ENCODE measurements at regions not wholly inside any gene's neighbourhood (a gene's known extent, or its start where the extent isn't known, plus 50 kb on each side); places are given as distances from the start of the nearest gene placed in this dataset.

DNA sequence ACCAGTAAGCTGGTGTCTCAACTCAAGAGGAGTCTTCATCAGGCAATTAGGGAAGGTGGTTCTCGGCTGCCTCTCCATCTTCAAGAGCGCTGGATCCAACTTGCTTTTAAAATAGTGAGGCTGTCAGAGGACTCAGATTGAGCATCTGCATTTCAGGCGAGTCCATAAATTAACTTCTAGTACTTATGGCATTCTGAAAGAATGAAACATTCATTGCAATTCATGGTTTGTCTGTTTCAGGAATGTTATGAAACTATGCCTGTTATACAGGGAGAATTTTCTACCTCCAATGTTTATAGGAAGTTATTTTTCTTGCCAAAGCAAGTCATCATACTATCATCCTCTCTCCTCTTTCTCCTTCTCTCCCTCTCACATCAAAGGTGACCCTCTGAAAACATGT is 883.2 kb downstream of the SLC4A3 start:
- Histone ChIP-seq H3K4me2 (no peak overlapping the region), H4K20me1 (no peaks in the 10 kb centered on the region), H3K9me3 (replicated peaks in 1 of 11) (no peaks in the 10 kb centered on the region), H3K27ac (no peak overlapping the region), H3K4me3 (no peak overlapping the region), H3K9ac (no peak overlapping the region), H3K27me3 (no peaks in the 10 kb centered on the region), H3K4me1 (no peaks in the 10 kb centered on the region), H3K36me3 (no peaks in the 10 kb centered on the region)
- no peak for TF ChIP-seq Cebpa-rat (IDR thresholded peaks at IDR 0.05)

DNA sequence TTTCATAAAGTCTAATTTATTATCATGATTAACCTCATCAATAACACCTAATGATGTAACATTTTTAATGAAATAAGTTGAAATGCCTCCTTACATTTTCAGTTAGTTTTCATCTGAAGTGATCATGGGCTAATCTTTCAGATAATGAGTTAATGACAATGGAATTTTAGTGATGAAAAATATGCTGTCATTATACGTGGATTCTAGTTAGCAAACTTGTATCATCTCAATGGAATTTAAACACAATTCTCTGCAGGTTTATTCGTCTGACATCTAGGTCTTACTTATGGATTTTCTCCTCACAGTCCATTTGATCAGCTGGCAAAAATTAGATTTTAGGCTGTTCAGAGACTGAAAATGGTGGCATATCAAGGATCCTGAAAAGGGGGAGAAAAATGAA is 885.0 kb downstream of the SLC4A3 start:
- TF ChIP-seq Cebpa-rat (IDR thresholded peaks at IDR 0.05) = no peak
- H3K27ac ChIP-seq = no peak overlapping the region
- no peaks in the 10 kb centered on the region for H3K27me3 ChIP-seq
- H3K4me2 ChIP-seq = no peak overlapping the region
- no peaks in the 10 kb centered on the region for H4K20me1 ChIP-seq
- H3K4me3 ChIP-seq = no peak overlapping the region
- H3K36me3 ChIP-seq = no peaks in the 10 kb centered on the region
- no peaks in the 10 kb centered on the region for H3K4me1 ChIP-seq
- no peaks in the 10 kb centered on the region for H3K9me3 ChIP-seq (replicated peaks in 1 of 11)
- no peak overlapping the region for H3K9ac ChIP-seq

DNA sequence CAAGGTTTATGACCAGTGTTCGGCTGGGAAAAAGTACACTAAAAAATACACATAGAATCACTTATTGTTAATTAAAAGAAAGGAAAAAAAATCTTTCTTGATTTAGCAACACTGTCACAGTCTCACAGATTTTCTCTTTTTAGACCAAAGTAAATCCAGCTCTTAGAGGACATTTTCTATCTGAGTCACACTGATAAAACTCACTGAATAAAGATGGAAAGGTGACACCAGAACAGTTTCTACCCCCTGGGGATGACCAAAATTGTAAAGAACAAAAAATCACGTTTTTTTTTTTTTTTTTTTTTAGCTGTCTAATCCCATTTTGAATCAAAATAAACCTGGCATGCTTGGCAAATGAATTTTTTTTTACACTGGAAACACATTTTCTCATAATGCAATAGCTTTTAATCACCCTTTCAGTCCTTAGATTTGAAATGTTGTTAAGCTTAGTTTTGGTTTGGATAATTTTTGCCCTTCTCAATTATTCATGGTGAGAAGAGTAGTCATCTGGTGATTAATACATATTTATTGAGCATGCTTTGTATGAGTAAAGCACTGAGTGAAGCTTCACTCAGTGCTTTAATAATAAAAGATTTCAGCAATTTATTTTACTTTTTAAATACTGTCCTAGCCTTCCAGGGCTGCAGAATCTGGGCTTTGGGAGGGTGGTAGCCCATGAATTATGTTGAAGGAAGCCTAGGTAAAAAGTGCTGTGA is 886.3 kb downstream of the SLC4A3 start:
- Histone ChIP-seq H3K27me3 (no peaks in the 10 kb centered on the region), H3K9ac (no peak overlapping the region), H3K4me3 (no peak overlapping the region), H4K20me1 (no peaks in the 10 kb centered on the region), H3K4me2 (no peak overlapping the region), H3K4me1 (no peaks in the 10 kb centered on the region), H3K9me3 (replicated peaks in 1 of 11) (no peaks in the 10 kb centered on the region), H3K27ac (no peak overlapping the region), H3K36me3 (no peaks in the 10 kb centered on the region)
- no peak for TF ChIP-seq Cebpa-rat (IDR thresholded peaks at IDR 0.05)

DNA sequence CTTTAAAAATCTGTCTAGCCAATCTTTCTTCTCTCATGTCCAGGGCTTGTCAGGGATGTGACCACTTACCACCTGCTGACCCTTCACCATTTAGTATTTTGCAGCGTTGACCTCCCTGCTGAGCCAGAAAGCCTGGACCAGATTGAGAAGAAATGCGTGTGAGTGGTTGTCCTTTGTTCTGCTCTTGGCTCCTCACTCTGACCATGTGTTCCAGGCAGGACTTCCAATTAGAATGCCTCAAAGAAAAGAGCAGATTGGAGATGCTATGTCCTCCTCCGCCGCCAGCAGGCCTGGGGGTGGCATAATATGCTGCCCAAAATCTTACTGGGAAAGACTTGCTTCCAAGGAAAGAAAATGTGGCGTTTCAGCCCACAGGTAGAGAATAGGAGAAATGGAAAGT is 894.1 kb downstream of the SLC4A3 start:
- Histone ChIP-seq H4K20me1 (no peaks in the 10 kb centered on the region), H3K4me3 (no peak overlapping the region), H3K27me3 (no peaks in the 10 kb centered on the region), H3K9me3 (replicated peaks in 1 of 11) (no peaks in the 10 kb centered on the region), H3K4me1 (no peaks in the 10 kb centered on the region), H3K4me2 (no peak overlapping the region), H3K9ac (no peak overlapping the region), H3K36me3 (no peaks in the 10 kb centered on the region), H3K27ac (no peak overlapping the region)
- TF ChIP-seq Cebpa-rat (IDR thresholded peaks at IDR 0.05) = no peak

DNA sequence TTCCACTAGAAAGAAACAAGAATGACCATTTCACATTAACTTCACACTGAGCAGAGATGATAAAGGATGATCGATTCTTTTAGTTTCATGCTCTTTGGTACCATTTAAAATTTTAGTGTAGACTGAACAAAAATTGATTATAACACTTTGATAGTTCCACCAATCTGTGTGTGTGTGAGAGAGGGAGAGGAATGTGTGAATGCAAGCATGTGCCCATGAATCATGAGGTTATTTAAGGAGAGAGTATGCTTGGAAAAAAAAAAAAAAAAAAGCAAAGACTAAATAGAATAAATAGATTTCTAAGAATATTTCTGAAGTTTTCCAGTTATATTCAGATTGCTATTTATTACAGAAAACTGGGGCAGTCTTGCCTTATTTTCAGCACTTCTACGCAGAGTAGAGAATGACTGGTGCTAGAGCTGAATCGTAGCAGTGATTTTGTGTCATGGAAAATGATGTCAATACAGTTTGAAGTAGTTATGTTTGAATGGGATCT is 900.8 kb downstream of the SLC4A3 start:
- peaks cover 0 to 7% (median 0%) of the 10 kb centered on the region in 11 experiments; a peak in 2 of 22 replicates for H3K9me3 ChIP-seq (replicated peaks in 1 of 11)
- TF ChIP-seq Cebpa-rat (IDR thresholded peaks at IDR 0.05) = no peak
- no peak overlapping the region for H3K4me2 ChIP-seq
- H4K20me1 ChIP-seq = no peaks in the 10 kb centered on the region
- no peaks in the 10 kb centered on the region for H3K27me3 ChIP-seq
- H3K4me3 ChIP-seq = no peak overlapping the region
- H3K4me1 ChIP-seq = no peaks in the 10 kb centered on the region
- H3K36me3 ChIP-seq = no peaks in the 10 kb centered on the region
- no peak overlapping the region for H3K27ac ChIP-seq
- H3K9ac ChIP-seq = no peak overlapping the region

DNA sequence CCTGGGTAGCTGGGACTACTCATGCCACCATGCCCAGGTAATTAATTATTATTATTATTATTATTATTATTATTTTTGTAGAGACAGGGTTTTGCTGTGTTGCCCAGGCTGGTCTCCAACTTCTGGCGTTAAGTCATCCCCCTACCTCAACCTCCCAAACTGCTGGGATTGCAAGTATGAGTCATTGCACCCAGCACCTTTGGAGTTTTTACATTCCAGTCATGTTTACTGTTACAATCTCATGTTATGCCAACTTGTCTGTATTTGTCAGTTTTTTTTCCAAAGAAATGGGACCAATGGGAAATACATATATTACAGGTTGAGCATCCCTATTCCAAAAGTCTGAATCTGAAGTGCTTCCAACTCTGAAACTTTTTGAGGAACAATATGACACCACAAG is 903.8 kb downstream of the SLC4A3 start:
- Histone ChIP-seq H3K4me1 (no peaks in the 10 kb centered on the region), H3K27ac (no peak overlapping the region), H4K20me1 (no peaks in the 10 kb centered on the region), H3K36me3 (no peaks in the 10 kb centered on the region), H3K9me3 (replicated peaks in 1 of 11) (peaks cover 11 to 21% (median 16%) of the 10 kb centered on the region in 11 experiments), H3K4me2 (no peak overlapping the region), H3K4me3 (no peak overlapping the region), H3K9ac (no peak overlapping the region), H3K27me3 (no peaks in the 10 kb centered on the region)
- TF ChIP-seq Cebpa-rat (IDR thresholded peaks at IDR 0.05) = no peak

DNA sequence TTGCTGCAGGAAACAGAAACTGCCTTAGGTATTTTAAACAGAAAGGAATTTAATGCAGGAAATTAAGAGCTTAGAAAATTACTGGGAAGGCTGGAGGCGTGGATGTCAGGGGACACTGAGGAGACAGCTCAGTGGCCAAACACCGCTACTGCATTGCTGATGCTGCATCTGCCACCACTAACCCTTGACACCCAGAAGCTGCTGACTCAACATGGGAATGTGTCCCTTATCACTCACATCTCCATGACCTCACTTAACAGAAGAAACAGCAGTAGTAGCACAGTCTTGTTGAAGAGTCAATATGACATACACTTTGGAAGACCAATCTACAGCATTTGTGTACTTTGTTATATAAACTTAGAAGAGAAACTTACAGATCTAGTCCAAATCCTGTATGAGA is 906.1 kb downstream of the SLC4A3 start:
- Histone ChIP-seq H4K20me1 (no peaks in the 10 kb centered on the region), H3K9ac (no peak overlapping the region), H3K9me3 (replicated peaks in 1 of 11) (peaks cover 11 to 21% (median 16%) of the 10 kb centered on the region in 11 experiments), H3K4me3 (no peak overlapping the region), H3K27me3 (no peaks in the 10 kb centered on the region), H3K27ac (no peak overlapping the region), H3K36me3 (no peaks in the 10 kb centered on the region), H3K4me1 (no peaks in the 10 kb centered on the region), H3K4me2 (no peak overlapping the region)
- no peak for TF ChIP-seq Cebpa-rat (IDR thresholded peaks at IDR 0.05)

DNA sequence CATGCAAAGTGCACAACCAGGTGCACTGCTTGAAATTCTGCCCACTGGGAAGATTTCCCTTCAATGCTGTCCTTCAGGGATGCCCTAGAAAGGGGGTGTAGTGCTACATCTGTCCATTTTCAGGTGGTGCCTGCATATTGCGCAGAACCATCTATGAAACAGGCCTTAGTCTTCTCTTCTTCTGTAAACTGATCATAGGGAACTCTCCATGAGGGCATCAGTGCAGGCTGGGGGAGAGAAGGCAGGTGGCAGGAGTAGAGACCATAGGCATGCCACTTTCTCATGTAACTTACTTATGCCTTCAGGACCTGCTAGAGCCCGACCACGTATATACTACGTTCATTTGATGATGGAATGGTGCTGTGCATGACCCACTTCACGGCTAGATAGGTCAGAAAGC is 912.1 kb downstream of the SLC4A3 start:
- Histone ChIP-seq H3K4me3 (no peak overlapping the region), H3K4me2 (no peak overlapping the region), H3K27me3 (no peaks in the 10 kb centered on the region), H3K9ac (no peak overlapping the region), H3K36me3 (no peaks in the 10 kb centered on the region), H3K9me3 (replicated peaks in 1 of 11) (peaks cover 7 to 19% (median 10%) of the 10 kb centered on the region in 11 experiments), H3K4me1 (no peaks in the 10 kb centered on the region), H3K27ac (no peak overlapping the region), H4K20me1 (no peaks in the 10 kb centered on the region)
- no peak for TF ChIP-seq Cebpa-rat (IDR thresholded peaks at IDR 0.05)

DNA sequence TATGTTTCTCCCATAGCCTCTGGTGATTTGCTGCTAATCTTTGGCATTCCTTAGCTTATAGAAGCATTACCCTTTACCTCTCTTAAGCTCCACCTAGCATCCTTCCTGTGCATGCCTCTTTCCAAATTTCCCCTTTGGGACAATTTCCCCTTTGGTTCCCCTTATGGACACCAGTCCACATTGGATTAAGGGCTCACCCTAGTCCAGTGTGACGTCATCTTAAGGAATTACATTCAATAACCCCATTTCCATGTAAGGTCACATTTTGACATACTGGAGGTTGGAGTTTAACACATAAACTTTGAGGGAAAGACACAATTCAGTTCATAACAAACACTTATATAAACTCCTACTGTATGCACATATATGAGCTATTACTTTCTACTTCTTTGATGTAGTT is 916.6 kb downstream of the SLC4A3 start:
- Histone ChIP-seq H4K20me1 (no peaks in the 10 kb centered on the region), H3K4me3 (no peak overlapping the region), H3K9ac (no peak overlapping the region), H3K4me2 (no peak overlapping the region), H3K4me1 (no peaks in the 10 kb centered on the region), H3K27me3 (no peaks in the 10 kb centered on the region), H3K27ac (no peak overlapping the region), H3K9me3 (replicated peaks in 1 of 11) (peaks cover 0 to 9% (median 0%) of the 10 kb centered on the region in 11 experiments; a peak in 3 of 22 replicates), H3K36me3 (no peaks in the 10 kb centered on the region)
- no peak for TF ChIP-seq Cebpa-rat (IDR thresholded peaks at IDR 0.05)

DNA sequence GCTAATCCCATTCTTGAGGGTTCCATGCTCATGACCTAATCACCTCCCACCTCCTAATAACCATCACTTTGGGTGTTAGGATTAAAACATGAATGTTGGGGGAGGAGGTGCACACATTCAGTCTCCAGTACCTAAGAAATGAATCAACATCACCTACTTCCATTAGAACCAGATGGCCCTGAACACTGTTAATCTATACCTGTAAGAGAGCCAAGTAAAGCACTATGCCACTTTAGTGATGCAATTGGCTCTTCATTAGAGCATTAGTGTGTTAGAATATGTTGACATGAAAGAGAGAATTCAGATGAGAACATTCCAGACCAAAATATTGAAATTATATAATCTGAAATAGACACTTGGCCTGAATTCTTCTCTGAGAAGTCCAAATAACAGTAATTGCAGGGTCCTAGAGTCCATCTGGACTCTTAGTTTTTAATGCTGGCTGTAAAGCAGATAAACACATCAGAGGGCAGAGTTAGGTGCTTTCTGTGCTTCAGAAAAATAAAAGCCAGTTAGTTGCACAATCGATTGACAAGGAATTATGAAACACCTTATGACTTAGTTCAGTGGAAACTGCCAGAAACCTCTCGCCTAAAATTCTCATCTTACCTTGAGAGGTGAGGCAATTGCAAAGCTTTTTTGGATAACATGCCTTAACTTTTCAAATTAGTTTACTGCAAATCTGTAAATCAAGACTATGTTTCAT is 923.7 kb downstream of the SLC4A3 start:
- no peaks in the 10 kb centered on the region; a peak in 1 of 22 replicates for H3K9me3 ChIP-seq (replicated peaks in 1 of 11)
- TF ChIP-seq Cebpa-rat (IDR thresholded peaks at IDR 0.05) = no peak
- no peak overlapping the region for H3K27ac ChIP-seq
- no peaks in the 10 kb centered on the region for H3K27me3 ChIP-seq
- peaks cover 0 to 11% (median under 1%) of the 10 kb centered on the region in 10 experiments; a peak in 8 of 20 replicates for H3K4me1 ChIP-seq
- H3K36me3 ChIP-seq = no peaks in the 10 kb centered on the region
- H3K4me2 ChIP-seq = no peak overlapping the region
- H3K9ac ChIP-seq = no peak overlapping the region
- no peak overlapping the region for H3K4me3 ChIP-seq
- no peaks in the 10 kb centered on the region for H4K20me1 ChIP-seq
